MM.1S (cell line): ENCODE measurements at regions not wholly inside any gene's neighbourhood (a gene's known extent, or its start where the extent isn't known, plus 50 kb on each side); places are given as distances from the start of the nearest gene placed in this dataset.

ENCODE experiments used
- CTCF ChIP-seq: fragments of 300-600 bp; sonication (generic); IDR thresholded peaks from 2 replicates; pipeline ENCODE4 v1.5.1; 2016; ENCODE audit warnings: antibody characterized with exemption, low read length, mixed read lengths
- EZH2 ChIP-seq: fragments of 300-600 bp; sonication (generic); optimal IDR thresholded peaks from 2 replicates; pipeline ENCODE3; 2017; ENCODE audit warnings: low read depth, mild to moderate bottlenecking, antibody characterized with exemption, low read length, mixed read lengths
- EZH2phosphoT487 ChIP-seq: fragments of 300-600 bp; sonication (generic); IDR thresholded peaks from 2 replicates; pipeline ENCODE4 v1.6.1; 2018; ENCODE audit warnings: antibody characterized with exemption, low read length

- TF ChIP-seq EZH2 (no peak), CTCF (no peak), EZH2phosphoT487 (no peak)
Measured at GRCh38 chr12:77592836-77593235, 237.9 kb upstream of the NAV3 start.
